DMS153 treated with DMSO at 0.1 percent for 48 hours (cell line): ENCODE measurements at regions not wholly inside any gene's neighbourhood (a gene's known extent, or its start where the extent isn't known, plus 50 kb on each side); places are given as distances from the start of the nearest gene placed in this dataset.
A peak's percentile ranks its signal among the peaks of the same experiment; 100 is the strongest.

Source experiments
- DNase-seq: peaks from one replicate; lab custom pipeline; 2025; ENCODE audit not compliant: unreplicated experiment; lab: John Stamatoyannopoulos, UW

- DNase-seq = no peak
Measured at GRCh38 chr17:73947966-73948355, 255.5 kb upstream of the RPL38 start.

DNA sequence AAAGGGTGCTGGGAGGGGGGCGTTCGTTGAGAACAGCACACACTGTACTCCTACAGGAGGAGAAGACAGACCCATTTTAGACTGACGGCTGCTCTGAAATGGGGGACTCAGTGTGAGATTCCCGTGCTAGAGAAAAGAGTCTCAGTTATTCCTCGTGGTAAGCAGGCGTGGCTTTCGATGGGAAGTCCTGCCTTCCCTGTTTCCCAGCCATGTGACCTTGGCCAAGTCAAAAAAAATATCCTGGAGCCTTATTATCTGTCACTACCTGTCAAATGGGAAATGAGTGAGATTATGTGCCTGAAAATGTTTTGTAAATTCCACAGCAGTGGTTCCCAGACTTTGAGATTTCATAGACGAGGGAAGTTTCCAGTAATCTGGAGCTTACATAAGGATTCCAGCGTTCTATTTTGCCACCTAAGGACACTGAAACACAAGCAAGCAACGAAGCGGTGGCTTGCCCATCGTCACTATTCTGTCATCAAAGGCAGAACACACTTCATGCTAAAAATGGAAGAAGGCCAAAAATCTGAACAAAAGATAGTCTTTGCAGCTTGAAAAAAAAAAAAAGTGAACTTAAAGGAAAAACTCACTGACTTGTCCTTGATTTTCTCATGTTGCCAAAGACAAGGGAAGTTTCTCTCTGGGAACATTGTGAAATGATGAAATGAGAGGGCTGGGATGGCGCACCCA is 253.4 kb upstream of the RPL38 start:
- no peak for DNase-seq

- DNase-seq = no peak
Measured at GRCh38 chr17:73950593-73950914, 252.9 kb upstream of the RPL38 start.

- DNase-seq = no peak
Measured at GRCh38 chr17:73952082-73952479, 251.4 kb upstream of the RPL38 start.

- peak; percentile 42 for DNase-seq
Measured at GRCh38 chr17:73952480-73953205, 250.8 kb upstream of the RPL38 start.

- DNase-seq = no peak
Measured at GRCh38 chr17:73953206-73954033, 250.1 kb upstream of the RPL38 start.

DNA sequence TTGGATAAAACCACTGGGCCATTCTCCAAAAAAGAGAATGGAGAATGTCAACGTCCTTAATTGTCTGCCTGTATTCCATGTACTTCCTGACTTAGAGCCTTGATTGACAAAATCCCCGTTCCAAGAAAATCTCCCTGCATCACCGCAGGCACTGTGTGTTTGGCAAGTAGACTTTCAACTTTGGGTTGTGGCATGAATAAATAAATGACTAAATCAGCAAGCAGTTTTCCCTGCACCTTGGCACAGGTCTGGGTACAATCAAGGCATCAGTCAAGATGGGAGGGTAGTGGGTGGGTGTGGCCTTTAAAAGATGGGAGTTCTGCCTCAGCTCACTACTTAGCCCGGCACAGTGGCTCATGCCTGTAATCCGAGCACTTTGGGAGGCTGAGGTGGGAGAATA is 248.5 kb upstream of the RPL38 start:
- DNase-seq = no peak

- DNase-seq = no peak
Measured at GRCh38 chr17:73955616-73956015, 247.9 kb upstream of the RPL38 start.

- DNase-seq = no peak
Measured at GRCh38 chr17:73956169-73956568, 247.3 kb upstream of the RPL38 start.

GRCh38 chr17:73956595-73957465 is 246.6 kb upstream of the RPL38 start:
- no peak for DNase-seq

DNA sequence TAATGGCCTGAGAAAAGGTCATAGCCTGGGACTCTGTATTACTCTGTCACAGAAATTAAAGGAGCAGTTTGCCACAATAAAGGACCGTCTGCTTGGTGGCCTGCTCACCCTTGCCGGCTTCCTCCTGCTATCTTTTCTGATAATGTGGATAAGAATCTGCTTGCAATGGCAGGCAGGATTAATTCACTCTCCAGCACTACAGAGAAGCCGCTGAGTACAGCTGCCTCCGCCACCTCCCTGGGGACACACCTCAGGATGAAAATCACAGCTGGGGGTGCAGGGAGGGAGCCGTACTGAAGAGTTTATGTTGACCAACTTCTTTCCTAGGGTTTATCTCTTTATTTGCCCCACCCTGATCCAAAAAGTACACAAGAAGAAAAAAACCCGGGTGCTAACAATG is 245.9 kb upstream of the RPL38 start:
- DNase-seq = no peak

DNA sequence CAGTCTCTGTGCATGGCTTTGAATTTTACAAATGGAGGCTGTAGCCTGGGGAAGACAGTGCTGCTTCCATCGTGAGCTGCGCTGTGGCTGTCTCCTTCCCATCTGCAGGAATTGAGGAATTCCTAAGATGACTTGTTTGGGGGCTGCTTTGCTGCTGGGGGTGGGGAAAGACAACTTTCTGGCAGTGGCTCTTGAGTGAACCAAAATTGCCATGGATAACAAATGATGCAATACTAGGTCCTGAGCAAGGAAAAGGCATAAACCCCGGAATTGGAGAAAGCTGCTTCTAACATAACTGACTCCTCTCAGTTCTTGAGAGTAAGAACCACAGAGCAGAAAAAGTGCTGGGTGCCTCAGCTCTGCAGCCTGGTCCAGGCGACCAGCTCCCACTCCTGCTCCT is 245.0 kb upstream of the RPL38 start:
- no peak for DNase-seq

GRCh38 chr17:73960469-73960868 is 243.0 kb upstream of the RPL38 start:
- DNase-seq = no peak

GRCh38 chr17:73962308-73962707 is 241.2 kb upstream of the RPL38 start:
- no peak for DNase-seq

GRCh38 chr17:73968680-73969079 is 234.8 kb upstream of the RPL38 start:
- DNase-seq = no peak

GRCh38 chr17:73969956-73970355 is 233.5 kb upstream of the RPL38 start:
- DNase-seq = no peak

- no peak for DNase-seq
Measured at GRCh38 chr17:73971127-73971526, 232.4 kb upstream of the RPL38 start.

GRCh38 chr17:73972056-73972455 is 231.4 kb upstream of the RPL38 start:
- no peak for DNase-seq

DNA sequence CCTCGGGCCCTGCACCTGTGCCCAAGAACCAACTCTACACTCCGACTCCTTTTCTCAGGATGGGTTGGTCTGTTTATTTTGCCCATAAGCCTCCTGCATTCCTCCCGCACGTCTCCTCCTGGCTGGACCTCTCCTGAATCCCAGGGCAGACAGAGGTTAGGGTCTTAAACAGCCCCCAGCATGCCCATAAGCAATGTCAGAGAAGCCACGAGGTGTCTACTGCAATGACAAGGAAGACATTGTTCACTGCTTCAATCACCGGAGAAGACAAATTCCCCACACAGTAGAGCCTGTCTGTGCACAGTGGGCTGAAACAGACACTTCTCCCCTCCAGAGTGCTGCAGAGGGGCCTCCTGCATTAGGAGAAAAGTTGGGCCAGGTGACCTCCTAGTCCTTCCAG is 230.6 kb upstream of the RPL38 start:
- no peak for DNase-seq

GRCh38 chr17:73973586-73974409 is 229.7 kb upstream of the RPL38 start:
- no peak for DNase-seq
